MM.1S (cell line): ENCODE measurements at regions not wholly inside any gene's neighbourhood (a gene's known extent, or its start where the extent isn't known, plus 50 kb on each side); places are given as distances from the start of the nearest gene placed in this dataset.
"Not testable (repeated sequence)": the region's sequence is repeated elsewhere in the genome, so short reads cannot be mapped to it uniquely, and the experiment has no call there.

Source experiments
- CTCF ChIP-seq: fragments of 300-600 bp; sonication (generic); IDR thresholded peaks from 2 replicates; pipeline ENCODE4 v1.5.1; 2016; ENCODE audit warnings: antibody characterized with exemption, low read length, mixed read lengths
- EZH2 ChIP-seq: fragments of 300-600 bp; sonication (generic); optimal IDR thresholded peaks from 2 replicates; pipeline ENCODE3; 2017; ENCODE audit warnings: low read depth, mild to moderate bottlenecking, antibody characterized with exemption, low read length, mixed read lengths

- not testable (repeated sequence) for TF ChIP-seq CTCF, EZH2
These were observed 389.7 kb downstream of the SRGAP2C start for GRCh38 chr1:121574505-121574899.
